ENCODE measurements at regions not wholly inside any gene's neighbourhood (a gene's known extent, or its start where the extent isn't known, plus 50 kb on each side); places are given as distances from the start of the nearest gene placed in this dataset.

DNA sequence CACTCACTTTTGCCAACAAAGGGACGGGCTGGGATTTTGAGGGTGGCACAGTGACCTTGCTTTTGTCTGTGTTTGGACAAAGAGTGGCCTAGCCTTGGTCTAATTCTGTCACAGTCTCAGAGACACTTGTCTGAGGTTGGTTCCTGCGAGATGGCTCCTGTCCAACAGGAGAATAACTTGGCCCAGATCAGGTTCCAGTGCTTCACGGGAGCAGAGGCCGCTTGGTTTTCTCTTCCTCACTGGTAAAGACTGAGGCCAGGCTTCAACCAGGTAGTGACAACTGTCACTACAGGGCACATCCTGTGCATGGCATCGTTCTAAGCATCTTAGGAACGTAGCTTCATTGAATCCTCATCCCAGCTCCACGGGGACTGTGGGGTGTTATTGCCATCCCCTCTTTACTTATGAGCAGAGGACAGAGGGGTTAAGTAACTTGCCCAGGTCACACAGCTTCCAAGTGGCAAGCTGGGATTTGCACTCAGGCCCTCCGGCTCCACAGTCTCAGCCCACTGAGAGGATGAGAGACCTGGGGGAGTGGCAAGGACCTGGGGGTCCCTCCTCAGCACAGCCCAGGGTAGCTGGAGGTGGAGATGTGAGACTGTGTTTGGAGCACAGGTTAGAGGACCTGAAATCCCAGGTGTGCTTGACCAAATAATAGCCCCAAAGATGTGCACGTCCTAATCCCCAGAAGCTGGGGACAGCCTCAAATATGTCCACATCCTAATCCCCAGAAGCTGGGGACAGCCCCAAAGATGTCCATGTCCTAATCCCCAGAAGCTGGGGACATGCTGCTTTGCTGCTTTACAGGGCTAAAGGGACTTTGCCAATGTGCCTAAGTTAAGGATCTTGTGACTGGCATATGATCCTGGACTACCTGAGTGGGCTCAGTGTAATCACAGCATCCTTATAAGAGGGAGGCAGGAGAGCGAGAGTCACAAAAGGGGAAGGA lies 179.2 kb upstream of the RTL1 start:
- H3F3A ChIP-seq (ENCODE audit: insufficient read depth): no peaks in the 10 kb centered on the region
- H3K79me2 ChIP-seq (ENCODE audit: insufficient read depth, low read length): no peaks in the 10 kb centered on the region
- no peaks in the 10 kb centered on the region for H3K9me2 ChIP-seq (replicated peaks; ENCODE audit: insufficient read depth, low read length)
- H3K36me3 ChIP-seq (ENCODE audit: low read length): no peaks in the 10 kb centered on the region
- H3K9ac ChIP-seq (ENCODE audit: low read length): no peak overlapping the region
- no peak overlapping the region for H3K4me3 ChIP-seq (ENCODE audit: insufficient read depth, low read length, poor library complexity, severe bottlenecking)
- no peak for TF ChIP-seq EZH2phosphoT487 (conservative IDR thresholded peaks at IDR 0.05; ENCODE audit: low read length)
- no peak for TF ChIP-seq CTCF (IDR thresholded peaks at IDR 0.05; ENCODE audit: insufficient read depth, low read length, poor library complexity, severe bottlenecking)
- H3K27me3 ChIP-seq (ENCODE audit: low read length): no peaks in the 10 kb centered on the region
- H3K27ac ChIP-seq (ENCODE audit: low read depth, low read length): no peak overlapping the region
- H2AFZ ChIP-seq (ENCODE audit: low read depth, low read length, severe bottlenecking): no peak overlapping the region
- no peaks in the 10 kb centered on the region for H4K20me1 ChIP-seq (ENCODE audit: low read depth, low read length)
- H3K4me2 ChIP-seq (ENCODE audit: low read depth, low read length, poor library complexity, severe bottlenecking): no peak overlapping the region
- H3K9me3 ChIP-seq (ENCODE audit: insufficient read depth, low read length): no peaks in the 10 kb centered on the region

DNA sequence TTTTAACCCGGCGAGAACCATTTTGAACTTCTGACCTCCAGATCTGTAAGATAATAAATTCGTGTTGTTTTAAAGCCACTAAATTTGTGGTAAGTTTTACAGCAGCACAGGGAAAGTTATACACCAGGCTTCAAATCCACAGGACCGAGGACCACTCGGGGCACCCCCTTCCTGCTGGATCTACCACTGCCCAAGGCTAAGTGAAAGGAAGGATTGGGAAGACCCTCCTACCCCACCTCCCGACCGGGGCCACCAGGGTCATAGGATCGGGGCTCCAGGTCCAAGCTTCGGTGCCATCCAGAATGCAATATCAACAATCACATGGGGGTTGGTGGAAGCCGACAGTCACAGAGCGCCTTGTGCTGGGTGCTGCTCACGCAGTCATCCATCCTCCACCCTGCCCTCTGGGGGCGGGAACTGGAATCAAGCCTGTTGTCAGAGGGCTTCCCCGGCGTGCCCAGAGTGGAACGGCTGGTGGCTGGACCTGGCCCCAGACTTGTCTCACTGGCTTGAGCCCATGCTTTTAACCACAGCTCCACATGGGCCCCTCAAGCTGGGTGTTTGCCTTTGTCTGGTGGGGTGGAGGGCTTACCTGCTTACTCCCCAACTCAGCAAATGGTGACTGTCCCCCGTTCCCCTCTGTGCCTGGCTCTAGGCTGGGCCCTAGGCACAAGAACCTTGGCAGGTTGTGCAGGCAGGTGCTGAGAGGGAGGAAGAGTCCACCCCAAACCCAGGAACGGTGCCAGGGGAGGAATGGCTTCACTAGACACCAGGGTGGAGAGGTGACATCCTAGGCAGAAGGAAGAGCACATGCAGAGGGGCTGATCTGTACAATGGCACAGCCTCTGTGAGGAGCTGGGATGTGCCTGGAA lies 180.3 kb upstream of the RTL1 start:
- Histone ChIP-seq H4K20me1 (ENCODE audit: low read depth, low read length) (no peaks in the 10 kb centered on the region), H3F3A (ENCODE audit: insufficient read depth) (no peaks in the 10 kb centered on the region), H3K79me2 (ENCODE audit: insufficient read depth, low read length) (no peaks in the 10 kb centered on the region), H3K9me3 (ENCODE audit: insufficient read depth, low read length) (no peaks in the 10 kb centered on the region), H3K9me2 (replicated peaks; ENCODE audit: insufficient read depth, low read length) (no peaks in the 10 kb centered on the region), H3K4me2 (ENCODE audit: low read depth, low read length, poor library complexity, severe bottlenecking) (no peak overlapping the region), H2AFZ (ENCODE audit: low read depth, low read length, severe bottlenecking) (no peak overlapping the region), H3K4me3 (ENCODE audit: insufficient read depth, low read length, poor library complexity, severe bottlenecking) (no peak overlapping the region), H3K36me3 (ENCODE audit: low read length) (no peaks in the 10 kb centered on the region), H3K9ac (ENCODE audit: low read length) (no peak overlapping the region), H3K27me3 (ENCODE audit: low read length) (no peaks in the 10 kb centered on the region), H3K27ac (ENCODE audit: low read depth, low read length) (no peak overlapping the region)
- TF ChIP-seq CTCF (IDR thresholded peaks at IDR 0.05; ENCODE audit: insufficient read depth, low read length, poor library complexity, severe bottlenecking) (no peak), EZH2phosphoT487 (conservative IDR thresholded peaks at IDR 0.05; ENCODE audit: low read length) (no peak)

DNA sequence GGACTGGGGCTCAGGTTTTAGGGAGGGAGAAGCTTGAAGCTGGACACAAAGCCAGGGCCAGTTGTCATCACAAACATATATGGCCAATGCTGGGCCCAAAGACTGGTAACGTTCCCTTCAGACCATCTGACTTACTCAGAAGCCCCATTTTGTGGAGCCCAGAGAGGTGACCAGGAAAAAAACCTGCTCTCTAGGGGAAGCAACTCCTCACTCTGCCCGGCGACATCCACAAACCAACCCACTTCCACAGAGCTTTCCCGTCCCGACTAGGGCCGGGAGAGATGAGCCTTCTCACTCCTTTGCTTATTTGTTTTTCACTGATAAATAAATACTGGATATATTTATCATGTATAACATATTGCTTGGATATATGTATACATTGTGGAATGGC lies 180.9 kb upstream of the RTL1 start:
- no peaks in the 10 kb centered on the region for H3F3A ChIP-seq (ENCODE audit: insufficient read depth)
- no peaks in the 10 kb centered on the region for H3K79me2 ChIP-seq (ENCODE audit: insufficient read depth, low read length)
- no peak overlapping the region for H3K27ac ChIP-seq (ENCODE audit: low read depth, low read length)
- H4K20me1 ChIP-seq (ENCODE audit: low read depth, low read length): no peaks in the 10 kb centered on the region
- TF ChIP-seq CTCF (IDR thresholded peaks at IDR 0.05; ENCODE audit: insufficient read depth, low read length, poor library complexity, severe bottlenecking): no peak
- TF ChIP-seq EZH2phosphoT487 (conservative IDR thresholded peaks at IDR 0.05; ENCODE audit: low read length): no peak
- H3K4me2 ChIP-seq (ENCODE audit: low read depth, low read length, poor library complexity, severe bottlenecking): no peak overlapping the region
- no peak overlapping the region for H3K4me3 ChIP-seq (ENCODE audit: insufficient read depth, low read length, poor library complexity, severe bottlenecking)
- no peaks in the 10 kb centered on the region for H3K27me3 ChIP-seq (ENCODE audit: low read length)
- no peaks in the 10 kb centered on the region for H3K9me3 ChIP-seq (ENCODE audit: insufficient read depth, low read length)
- no peak overlapping the region for H3K9ac ChIP-seq (ENCODE audit: low read length)
- H2AFZ ChIP-seq (ENCODE audit: low read depth, low read length, severe bottlenecking): no peak overlapping the region
- no peaks in the 10 kb centered on the region for H3K36me3 ChIP-seq (ENCODE audit: low read length)
- H3K9me2 ChIP-seq (replicated peaks; ENCODE audit: insufficient read depth, low read length): no peaks in the 10 kb centered on the region
